ENCODE measurements at regions not wholly inside any gene's neighbourhood (a gene's known extent, or its start where the extent isn't known, plus 50 kb on each side); places are given as distances from the start of the nearest gene placed in this dataset.

GRCh38 chr6:119581220-119581619 lies 231.7 kb upstream of the MAN1A1 start:
- TF ChIP-seq CTCF (IDR thresholded peaks at IDR 0.05; ENCODE audit: insufficient read depth, low read length), result no peak
- no peak for TF ChIP-seq POLR2AphosphoS5 (IDR thresholded peaks at IDR 0.05; ENCODE audit: low read depth)
- TF ChIP-seq, protein P1, sequence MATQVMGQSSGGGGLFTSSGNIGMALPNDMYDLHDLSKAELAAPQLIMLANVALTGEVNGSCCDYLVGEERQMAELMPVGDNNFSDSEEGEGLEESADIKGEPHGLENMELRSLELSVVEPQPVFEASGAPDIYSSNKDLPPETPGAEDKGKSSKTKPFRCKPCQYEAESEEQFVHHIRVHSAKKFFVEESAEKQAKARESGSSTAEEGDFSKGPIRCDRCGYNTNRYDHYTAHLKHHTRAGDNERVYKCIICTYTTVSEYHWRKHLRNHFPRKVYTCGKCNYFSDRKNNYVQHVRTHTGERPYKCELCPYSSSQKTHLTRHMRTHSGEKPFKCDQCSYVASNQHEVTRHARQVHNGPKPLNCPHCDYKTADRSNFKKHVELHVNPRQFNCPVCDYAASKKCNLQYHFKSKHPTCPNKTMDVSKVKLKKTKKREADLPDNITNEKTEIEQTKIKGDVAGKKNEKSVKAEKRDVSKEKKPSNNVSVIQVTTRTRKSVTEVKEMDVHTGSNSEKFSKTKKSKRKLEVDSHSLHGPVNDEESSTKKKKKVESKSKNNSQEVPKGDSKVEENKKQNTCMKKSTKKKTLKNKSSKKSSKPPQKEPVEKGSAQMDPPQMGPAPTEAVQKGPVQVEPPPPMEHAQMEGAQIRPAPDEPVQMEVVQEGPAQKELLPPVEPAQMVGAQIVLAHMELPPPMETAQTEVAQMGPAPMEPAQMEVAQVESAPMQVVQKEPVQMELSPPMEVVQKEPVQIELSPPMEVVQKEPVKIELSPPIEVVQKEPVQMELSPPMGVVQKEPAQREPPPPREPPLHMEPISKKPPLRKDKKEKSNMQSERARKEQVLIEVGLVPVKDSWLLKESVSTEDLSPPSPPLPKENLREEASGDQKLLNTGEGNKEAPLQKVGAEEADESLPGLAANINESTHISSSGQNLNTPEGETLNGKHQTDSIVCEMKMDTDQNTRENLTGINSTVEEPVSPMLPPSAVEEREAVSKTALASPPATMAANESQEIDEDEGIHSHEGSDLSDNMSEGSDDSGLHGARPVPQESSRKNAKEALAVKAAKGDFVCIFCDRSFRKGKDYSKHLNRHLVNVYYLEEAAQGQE (IDR thresholded peaks at IDR 0.05; ENCODE audit: insufficient replicate concordance, low read depth), result no peak
- no peak for TF ChIP-seq GABPA (IDR thresholded peaks at IDR 0.05; ENCODE audit: low read depth)
- no peak for TF ChIP-seq SPI1 (IDR thresholded peaks at IDR 0.05; ENCODE audit: borderline replicate concordance, low read depth)

All from HL-60 (cell line).